H1 (cell line): ENCODE measurements at regions not wholly inside any gene's neighbourhood (a gene's known extent, or its start where the extent isn't known, plus 50 kb on each side); places are given as distances from the start of the nearest gene placed in this dataset.
A peak's percentile ranks its signal among the peaks of the same experiment; 100 is the strongest.

Experiments
- CTCF ChIA-PET: fragments of 300-600 bp; sonication (Branson Sonifier 250); formaldehyde crosslinking; loops from one replicate; lab custom pipeline; 2021; ENCODE audit not compliant: partially characterized antibody; lab: Charles Lee
- POLR2A ChIA-PET: fragments of 300-600 bp; sonication (Branson Sonifier 250); formaldehyde crosslinking; loops from one replicate; lab custom pipeline; 2021; ENCODE audit warnings: inconsistent platforms; ENCODE audit not compliant: partially characterized antibody; lab: Charles Lee
- DNase-seq, 2 experiments: peaks; one replicate each; pipeline versions ENCODE4 v3.0.0 to v3.0.0-alpha.2; 2010 to 2022; ENCODE audit warnings: low spot score in 2 of 2, low read depth in 1 of 2, mixed read lengths in 1 of 2
- FAIRE-seq: peaks from 2 replicates; lab custom pipeline; 2011; peaks lifted over from hg19 to GRCh38; lab: Jason Lieb, UNC
- H2AFZ ChIP-seq: 2 replicates; pipeline ENCODE4 v1.8.1; 2012; ENCODE audit warnings: low read length, inconsistent platforms
- H2AK5ac ChIP-seq: 2 replicates; pipeline ENCODE4 v1.6.1; 2013; ENCODE audit warnings: low read depth, low read length
- H2BK120ac ChIP-seq: replicated peaks from 2 replicates; pipeline ENCODE3; 2013; ENCODE audit warnings: low read depth, low read length, inconsistent platforms
- H2BK12ac ChIP-seq: 2 replicates; pipeline ENCODE4 v1.6.1; 2013; ENCODE audit warnings: low read depth, low read length
- H2BK15ac ChIP-seq: 2 replicates; pipeline ENCODE4 v1.6.1; 2013; ENCODE audit warnings: low read length
- H2BK20ac ChIP-seq: 2 replicates; pipeline ENCODE4 v1.6.1; 2013; ENCODE audit warnings: low read length
- H2BK5ac ChIP-seq: 2 replicates; pipeline ENCODE4 v1.6.1; 2013; ENCODE audit warnings: low read depth, low read length
- H3K14ac ChIP-seq: 2 replicates; pipeline ENCODE4 v1.6.1; 2013; ENCODE audit warnings: inconsistent platforms; ENCODE audit not compliant: insufficient read length
- H3K18ac ChIP-seq: 2 replicates; pipeline ENCODE4 v1.6.1; 2013; ENCODE audit warnings: low read length; ENCODE audit errors: extremely low read depth
- H3K23ac ChIP-seq: 2 replicates; pipeline ENCODE4 v1.6.1; 2013; ENCODE audit warnings: inconsistent platforms; ENCODE audit not compliant: insufficient read length
- H3K23me2 ChIP-seq: 2 replicates; pipeline ENCODE4 v1.6.1; 2013; ENCODE audit warnings: low read depth, low read length
- H3K27ac ChIP-seq: 2 replicates; pipeline ENCODE4 v1.6.1; 2011; ENCODE audit warnings: low read depth, low read length, inconsistent platforms
- H3K27me3 ChIP-seq, 4 experiments: replicated peaks in 1 of 4; 1 replicate in 1 of 4; 2 replicates in 3 of 4; pipeline versions ENCODE4 v1.6.1 to v1.8.1; 2011 to 2013; ENCODE audit warnings: low read length in 3 of 4, mild to moderate bottlenecking in 3 of 4, inconsistent platforms in 2 of 4, mixed read lengths in 2 of 4, moderate library complexity in 1 of 4; ENCODE audit not compliant: control insufficient read depth in 3 of 4, insufficient read depth in 3 of 4; ENCODE audit errors: extremely low read depth in 1 of 4
- H3K36me3 ChIP-seq, 4 experiments: 2 replicates each; pipeline versions ENCODE4 v1.6.1 to v1.8.1; 2011 to 2013; ENCODE audit warnings: mild to moderate bottlenecking in 4 of 4, low read length in 3 of 4, moderate library complexity in 2 of 4, control low read depth in 1 of 4, inconsistent platforms in 1 of 4; ENCODE audit not compliant: insufficient read depth in 4 of 4, control insufficient read depth in 2 of 4
- H3K4ac ChIP-seq: replicated peaks from 2 replicates; pipeline ENCODE3; 2013; ENCODE audit warnings: low read length, low read depth, mixed read lengths, inconsistent platforms; ENCODE audit not compliant: insufficient read length
- H3K4me1 ChIP-seq, 4 experiments: replicated peaks in 1 of 4; 1 replicate in 1 of 4; 2 replicates in 3 of 4; pipeline versions ENCODE4 v1.6.1 to v1.8.1; 2011 to 2013; ENCODE audit warnings: low read length in 3 of 4, inconsistent platforms in 2 of 4, mixed read lengths in 1 of 4; ENCODE audit not compliant: insufficient read depth in 4 of 4, control insufficient read depth in 3 of 4
- H3K4me2 ChIP-seq, 2 experiments: 2 replicates each; pipeline versions ENCODE4 v1.6.1 to v1.8.1; 2011 to 2013; ENCODE audit warnings: low read depth in 2 of 2, low read length in 2 of 2, control low read depth in 1 of 2, inconsistent platforms in 1 of 2, mild to moderate bottlenecking in 1 of 2; ENCODE audit not compliant: insufficient read depth in 1 of 2
- H3K4me3 ChIP-seq, 4 experiments: fragments of 200-600, 300-600 bp in 1 of 4; sonication (generic), shearing (Covaris generic), sonication (Bioruptor Twin) in 1 of 4; 2 replicates each; pipeline versions ENCODE4 v1.5.1 to v1.8.1; 2011 to 2016; ENCODE audit warnings: low read length in 4 of 4, low read depth in 3 of 4, control low read depth in 2 of 4, inconsistent platforms in 2 of 4, mild to moderate bottlenecking in 2 of 4, mixed read lengths in 1 of 4, moderate library complexity in 1 of 4; ENCODE audit not compliant: insufficient read depth in 2 of 4; ENCODE audit errors: extremely low read depth in 1 of 4
- H3K56ac ChIP-seq: replicated peaks from 2 replicates; pipeline ENCODE3; 2013; ENCODE audit warnings: low read depth, mild to moderate bottlenecking, mixed read lengths, low read length, inconsistent platforms; ENCODE audit not compliant: insufficient read length
- H3K79me1 ChIP-seq: 2 replicates; pipeline ENCODE4 v1.6.1; 2013; ENCODE audit warnings: low read depth, low read length, control low read depth
- H3K79me2 ChIP-seq, 2 experiments: 2 replicates each; pipeline versions ENCODE4 v1.6.1 to v1.8.1; 2012 to 2013; ENCODE audit warnings: low read length in 2 of 2, mild to moderate bottlenecking in 2 of 2, inconsistent platforms in 1 of 2; ENCODE audit not compliant: insufficient read depth in 2 of 2, control insufficient read depth in 1 of 2
- H3K9ac ChIP-seq, 4 experiments: replicated peaks in 1 of 4; 1 replicate in 1 of 4; 2 replicates in 3 of 4; pipeline versions ENCODE4 v1.6.1 to v1.8.1; 2011 to 2013; ENCODE audit warnings: low read depth in 3 of 4, low read length in 3 of 4, control low read depth in 2 of 4, mild to moderate bottlenecking in 2 of 4, moderate library complexity in 2 of 4, inconsistent platforms in 1 of 4; ENCODE audit errors: extremely low read depth in 1 of 4
- H3K9me3 ChIP-seq, 2 experiments: 2 replicates each; pipeline versions ENCODE4 v1.6.1 to v1.8.1; 2012 to 2013; ENCODE audit warnings: mild to moderate bottlenecking in 2 of 2, moderate library complexity in 2 of 2, control low read depth in 1 of 2, inconsistent platforms in 1 of 2, low read depth in 1 of 2, low read length in 1 of 2, mixed read lengths in 1 of 2; ENCODE audit not compliant: insufficient read depth in 2 of 2
- H4K20me1 ChIP-seq, 2 experiments: replicated peaks in 1 of 2; 2 replicates each; pipeline versions ENCODE3 to v1.8.1; 2011 to 2013; ENCODE audit warnings: inconsistent platforms in 2 of 2, low read length in 2 of 2, mild to moderate bottlenecking in 1 of 2; ENCODE audit not compliant: insufficient read depth in 2 of 2, control insufficient read depth in 1 of 2
- H4K5ac ChIP-seq: 2 replicates; pipeline ENCODE4 v1.6.1; 2013; ENCODE audit warnings: low read length, low read depth, mixed read lengths, inconsistent platforms; ENCODE audit not compliant: insufficient read length
- H4K8ac ChIP-seq: 2 replicates; pipeline ENCODE4 v1.8.0; 2013; ENCODE audit warnings: mild to moderate bottlenecking, moderate library complexity, low read length, inconsistent platforms; ENCODE audit not compliant: insufficient read depth; ENCODE audit errors: extremely low read depth
- H4K91ac ChIP-seq: replicated peaks from 2 replicates; pipeline ENCODE3; 2013; ENCODE audit warnings: low read length, mixed read lengths, inconsistent platforms; ENCODE audit not compliant: insufficient read length
- BRCA1 ChIP-seq: IDR thresholded peaks from 2 replicates; pipeline ENCODE4 v1.6.1; 2012; ENCODE audit warnings: low read depth, low read length, improper control_type of control experiment
- CBX8 ChIP-seq: fragments of 300-800, 300-1000 bp; sonication (generic); IDR thresholded peaks from 2 replicates; pipeline ENCODE4 v1.7.1; 2016; ENCODE audit warnings: low read depth, low read length, borderline replicate concordance
- CHD1 ChIP-seq: IDR thresholded peaks from 2 replicates; pipeline ENCODE4 v1.6.1; 2012; ENCODE audit warnings: low read depth, low read length, improper control_type of control experiment
- KDM4A ChIP-seq: IDR thresholded peaks from one replicate; pipeline ENCODE4 v1.7.1; 2012; ENCODE audit warnings: low read depth, mild to moderate bottlenecking, moderate library complexity, low read length, inconsistent platforms; ENCODE audit not compliant: severe bottlenecking
- NRF1 ChIP-seq: IDR thresholded peaks from 2 replicates; pipeline ENCODE4 v1.6.1; 2011; ENCODE audit warnings: mild to moderate bottlenecking, low read depth, low read length, improper control_type of control experiment
- POLR2AphosphoS5 ChIP-seq: IDR thresholded peaks from 2 replicates; pipeline ENCODE4 v1.6.1; 2011; ENCODE audit warnings: low read depth, low read length
- POU5F1 ChIP-seq: IDR thresholded peaks from 2 replicates; pipeline ENCODE4 v1.6.1; 2011; ENCODE audit warnings: low read depth, mild to moderate bottlenecking, low read length, moderate library complexity
- RAD21 ChIP-seq, 2 experiments: IDR thresholded peaks in 1 of 2; conservative IDR thresholded peaks in 1 of 2; 2 replicates each; pipeline ENCODE4 v1.6.1; 2011; ENCODE audit warnings: low read depth in 2 of 2, low read length in 2 of 2, improper control_type of control experiment in 1 of 2, inconsistent platforms in 1 of 2, mild to moderate bottlenecking in 1 of 2, moderate library complexity in 1 of 2
- RNF2 ChIP-seq: fragments of 200-900, 300-1000 bp; sonication (generic); IDR thresholded peaks from 2 replicates; pipeline ENCODE4 v1.7.1; 2016; ENCODE audit warnings: borderline replicate concordance, low read depth, mild to moderate bottlenecking, antibody characterized with exemption, low read length; ENCODE audit not compliant: poor library complexity, severe bottlenecking; ENCODE audit errors: missing control alignments
- TCF12 ChIP-seq: IDR thresholded peaks from 2 replicates; pipeline ENCODE4 v1.6.1; 2011; ENCODE audit warnings: low read depth, mild to moderate bottlenecking, low read length
- WGBS, 2 experiments: shearing (Covaris generic) in 1 of 2; methylation state at CpG; one replicate each; pipeline versions ENCODE4 v1.1.6 to v1.1.7; 2013 to 2015; ENCODE audit warnings: low lambda C conversion rate in 2 of 2, mixed read lengths in 2 of 2, inconsistent platforms in 1 of 2, low coverage in 1 of 2, missing lambda C conversion rate in 1 of 2; ENCODE audit not compliant: insufficient replicate concordance in 2 of 2, insufficient coverage in 1 of 2, insufficient read length in 1 of 2; ENCODE audit errors: extremely low coverage in 1 of 2, missing lambda C conversion rate in 1 of 2; 5-methylcytosine and 5-hydroxymethylcytosine counted together
- TF ChIP-seq, protein P1 (sequence below): IDR thresholded peaks from 2 replicates; pipeline ENCODE4 v1.6.1; 2012; ENCODE audit warnings: low read length, inconsistent platforms

- 0 out of 2 replicates have a peak overlapping the region, but pooled peaks have one; percentile 55 for H2AFZ ChIP-seq
- ChIA-PET POLR2A (no interaction called here), CTCF (no interaction called here)
- H3K4me2 ChIP-seq = no peak overlapping the region
- FAIRE-seq (no peak), DNase-seq (no peak)
- H3K56ac ChIP-seq = no peak overlapping the region
- H3K18ac ChIP-seq = no peak overlapping the region
- H3K23ac ChIP-seq = no peak overlapping the region
- H3K9me3 ChIP-seq = peaks cover 5 to 7% of the 10 kb centered on the region in 2 experiments; a peak in 1 of 4 replicates
- no peak overlapping the region for H4K91ac ChIP-seq
- 84% methylated on average over 2 of the region's 2 CpGs; no CpG with 5 or more reads in 1 of the 2 experiments for WGBS, 2 experiments
- H2BK12ac ChIP-seq = no peak overlapping the region
- H3K9ac ChIP-seq = no peak overlapping the region
- H3K4me3 ChIP-seq = no peak overlapping the region
- H3K4me1 ChIP-seq = peaks cover 0 to 4% (median 0%) of the 10 kb centered on the region in 4 experiments; a peak in 1 of 7 replicates
- H3K14ac ChIP-seq = no peak overlapping the region
- no peaks in the 10 kb centered on the region for H3K79me1 ChIP-seq
- H2BK120ac ChIP-seq = no peak overlapping the region
- H2AK5ac ChIP-seq = no peak overlapping the region
- no peak overlapping the region for H3K4ac ChIP-seq
- H4K20me1 ChIP-seq = no peaks in the 10 kb centered on the region
- H2BK20ac ChIP-seq = no peak overlapping the region
- H4K5ac ChIP-seq = no peak overlapping the region
- H3K27ac ChIP-seq = no peak overlapping the region
- H4K8ac ChIP-seq = no peak overlapping the region
- no peaks in the 10 kb centered on the region for H3K27me3 ChIP-seq
- H3K23me2 ChIP-seq = no peaks in the 10 kb centered on the region
- no peaks in the 10 kb centered on the region for H3K79me2 ChIP-seq
- no peaks in the 10 kb centered on the region for H3K36me3 ChIP-seq
- H2BK5ac ChIP-seq = no peak overlapping the region
- H2BK15ac ChIP-seq = no peak overlapping the region
- TF ChIP-seq KDM4A (no peak), CHD1 (no peak), POLR2AphosphoS5 (no peak), RNF2 (no peak), RAD21 (IDR thresholded peaks at IDR 0.05 in 1 of 2, conservative IDR thresholded peaks at IDR 0.05 in 1 of 2; ENCODE audit: low read depth in 2 of 2, low read length in 2 of 2) (no peak), TCF12 (no peak), CBX8 (no peak), NRF1 (no peak), BRCA1 (no peak), POU5F1 (no peak)
- TF ChIP-seq, protein P1, sequence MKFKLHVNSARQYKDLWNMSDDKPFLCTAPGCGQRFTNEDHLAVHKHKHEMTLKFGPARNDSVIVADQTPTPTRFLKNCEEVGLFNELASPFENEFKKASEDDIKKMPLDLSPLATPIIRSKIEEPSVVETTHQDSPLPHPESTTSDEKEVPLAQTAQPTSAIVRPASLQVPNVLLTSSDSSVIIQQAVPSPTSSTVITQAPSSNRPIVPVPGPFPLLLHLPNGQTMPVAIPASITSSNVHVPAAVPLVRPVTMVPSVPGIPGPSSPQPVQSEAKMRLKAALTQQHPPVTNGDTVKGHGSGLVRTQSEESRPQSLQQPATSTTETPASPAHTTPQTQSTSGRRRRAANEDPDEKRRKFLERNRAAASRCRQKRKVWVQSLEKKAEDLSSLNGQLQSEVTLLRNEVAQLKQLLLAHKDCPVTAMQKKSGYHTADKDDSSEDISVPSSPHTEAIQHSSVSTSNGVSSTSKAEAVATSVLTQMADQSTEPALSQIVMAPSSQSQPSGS = no peak
Measured at GRCh38 chr3:6251612-6252400, 609.1 kb upstream of the GRM7 start.
